ENCODE measurements at regions not wholly inside any gene's neighbourhood (a gene's known extent, or its start where the extent isn't known, plus 50 kb on each side); places are given as distances from the start of the nearest gene placed in this dataset.

GRCh38 chr1:4270651-4271337, 370.7 kb upstream of the C1orf174 start:
- DNase-seq (ENCODE audit: low read depth in 2 of 2): no peak

GRCh38 chr1:4271338-4271998, 371.4 kb upstream of the C1orf174 start:
- DNase-seq (ENCODE audit: low read depth in 2 of 2): no peak

DNA sequence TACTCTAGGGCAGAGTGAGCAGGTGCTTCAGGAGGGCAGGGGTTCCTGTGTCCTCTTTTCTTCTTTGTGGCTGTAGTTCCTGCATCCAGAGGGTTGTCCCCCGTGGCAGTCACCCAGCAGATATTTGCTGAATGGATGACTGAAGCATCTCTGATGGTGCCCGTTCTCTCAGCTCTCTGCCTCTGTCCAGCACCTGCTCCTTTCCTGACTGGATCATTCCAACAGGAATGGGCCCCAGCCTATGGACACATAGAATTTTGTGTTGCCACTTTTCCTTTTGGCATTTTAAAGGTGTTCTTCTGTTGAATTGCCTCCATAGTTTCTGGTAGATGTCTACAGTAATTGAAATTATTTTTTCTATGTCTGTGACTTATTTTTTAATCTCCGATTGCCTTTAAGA, 372.5 kb upstream of the C1orf174 start:
- no peak for DNase-seq (ENCODE audit: low read depth in 2 of 2)

GRCh38 chr1:4273243-4273642, 373.2 kb upstream of the C1orf174 start:
- no peak for DNase-seq (ENCODE audit: low read depth in 2 of 2)

- DNase-seq (ENCODE audit: low read depth in 2 of 2): no peak
Observed at GRCh38 chr1:4273747-4274146, 373.7 kb upstream of the C1orf174 start.

DNA sequence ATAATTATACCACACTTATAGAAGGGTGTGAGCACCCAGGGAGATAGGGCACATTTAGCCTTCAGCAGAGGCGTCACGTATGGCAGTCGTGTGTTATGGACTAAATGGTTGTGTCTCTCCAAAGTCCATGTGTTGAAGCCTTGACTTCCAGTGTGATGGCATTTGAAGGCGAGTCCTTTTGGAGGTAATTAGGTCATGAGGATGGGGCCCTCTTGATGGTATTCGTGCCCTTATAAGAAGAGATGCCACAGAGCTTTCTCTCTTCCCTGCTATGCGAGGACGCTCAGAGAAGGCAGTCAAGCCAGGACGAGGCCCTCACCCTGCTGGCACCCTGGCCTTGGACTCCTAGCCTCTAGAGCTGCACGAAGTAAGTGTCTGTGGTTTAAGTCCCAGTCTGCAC, 375.0 kb upstream of the C1orf174 start:
- no peak for DNase-seq (ENCODE audit: low read depth in 2 of 2)

GRCh38 chr1:4276238-4276637, 376.2 kb upstream of the C1orf174 start:
- DNase-seq (ENCODE audit: low read depth in 2 of 2): no peak

DNA sequence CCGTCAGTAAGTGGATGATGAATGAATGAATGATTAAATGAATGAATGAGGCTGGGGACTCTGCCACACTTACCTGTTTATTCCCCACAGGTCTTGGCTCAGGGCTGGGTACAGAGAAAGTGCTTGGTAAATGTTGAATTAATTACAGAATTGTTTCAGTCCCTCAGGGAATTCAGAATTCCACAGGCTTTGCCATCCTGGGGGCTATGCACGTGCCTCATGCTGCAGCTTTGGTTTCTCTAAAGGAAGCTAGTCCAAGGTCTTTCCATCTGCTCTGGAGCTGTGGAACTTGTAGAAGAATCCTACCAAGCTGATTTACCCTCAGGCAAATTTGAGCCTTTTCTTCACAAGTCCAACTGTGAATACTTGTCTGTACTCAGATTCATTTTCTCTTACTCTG, 376.8 kb upstream of the AJAP1 start:
- no peak for DNase-seq (ENCODE audit: low read depth in 2 of 2)

DNA sequence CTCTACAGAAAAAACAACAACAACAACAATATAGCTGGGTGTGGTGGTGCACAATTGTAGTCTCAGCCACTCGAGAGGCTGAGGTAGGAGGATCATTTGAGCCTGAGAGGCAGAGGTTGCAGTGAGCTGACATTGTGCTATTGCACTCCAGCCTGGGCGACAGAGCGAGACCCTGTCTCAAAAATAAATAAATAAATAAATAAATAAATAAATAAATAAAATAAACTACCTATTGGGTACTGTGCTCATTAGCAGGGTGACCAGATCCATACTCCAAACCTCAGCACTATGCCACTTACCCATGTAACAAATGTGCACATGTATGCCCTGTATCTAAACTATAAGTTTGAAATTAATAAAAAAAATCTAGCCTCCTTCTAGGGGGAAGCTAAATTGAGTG, 369.4 kb upstream of the AJAP1 start:
- no peak for DNase-seq (ENCODE audit: low read depth in 2 of 2)

DNA sequence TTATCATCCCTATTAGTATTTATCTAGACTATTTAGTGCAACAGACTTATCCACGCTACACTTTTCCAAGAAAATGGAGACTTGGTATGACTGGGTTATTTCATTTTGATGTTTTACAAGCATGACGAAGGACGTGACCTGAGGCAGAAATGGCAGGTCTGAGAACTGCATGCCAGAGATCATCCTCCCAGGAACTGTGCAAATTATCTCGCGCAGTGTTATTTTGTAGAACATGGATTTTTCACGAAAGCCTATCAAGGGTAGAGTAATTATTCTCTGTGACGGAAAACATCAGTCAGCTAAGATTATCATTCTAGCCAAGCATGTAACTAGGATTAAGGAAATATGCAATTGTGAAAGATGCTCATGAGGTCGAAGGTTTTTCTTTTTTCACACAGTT, 361.5 kb upstream of the AJAP1 start:
- no peak for DNase-seq (ENCODE audit: low read depth in 2 of 2)

DNA sequence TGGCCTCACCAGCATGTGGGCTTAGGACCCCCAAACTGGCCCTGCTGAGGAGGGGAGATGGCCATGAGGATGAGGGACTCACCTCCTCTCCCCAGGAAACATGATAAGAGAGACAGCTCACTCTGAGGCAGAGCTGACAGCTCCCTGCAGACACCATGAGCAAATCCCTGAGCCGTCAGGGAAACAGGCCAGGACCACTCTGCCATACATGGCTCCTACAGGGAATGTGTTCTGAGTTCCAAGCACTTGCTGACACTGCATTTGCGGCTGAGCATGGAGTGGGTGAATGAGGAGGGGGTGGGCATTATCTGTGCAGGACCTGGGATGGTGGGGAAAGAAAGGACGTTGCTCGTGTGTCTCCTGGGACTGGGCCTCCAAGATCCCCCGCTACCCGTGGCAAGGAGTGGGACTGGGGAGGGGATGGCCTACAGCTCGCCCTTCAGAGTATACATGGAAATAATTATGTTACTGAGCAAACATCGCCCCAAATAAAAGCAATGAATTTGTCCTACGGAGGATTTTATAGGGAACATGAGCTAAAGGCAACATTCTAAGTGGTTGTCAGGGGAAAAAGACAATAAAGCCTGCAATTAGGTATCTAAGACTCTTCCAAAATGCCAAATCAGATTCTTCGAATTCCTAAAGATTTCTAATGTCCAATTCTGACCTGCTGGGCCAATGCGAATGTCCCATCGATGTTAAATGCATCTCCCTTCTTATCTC, 355.9 kb upstream of the AJAP1 start:
- no peak for DNase-seq (ENCODE audit: low read depth in 2 of 2)

DNA sequence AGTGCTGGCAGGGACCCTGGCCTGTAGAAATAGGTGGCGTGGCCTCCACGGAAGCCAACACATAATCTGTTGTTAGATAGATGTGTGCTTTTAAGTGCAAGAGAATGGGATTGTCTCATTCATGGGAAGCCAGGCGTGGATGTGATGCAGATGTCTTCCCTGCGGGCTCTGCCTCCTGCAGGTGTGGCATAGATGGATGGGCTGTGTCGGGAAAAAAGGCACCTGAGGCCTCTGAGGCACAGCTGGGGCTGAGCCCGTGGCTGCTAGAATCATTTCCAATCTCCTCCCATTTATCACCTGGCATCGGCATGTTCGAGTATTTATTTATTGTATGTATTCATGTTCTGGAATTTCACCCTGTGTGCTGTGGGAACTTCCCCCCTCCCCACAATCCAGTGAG, 353.4 kb upstream of the AJAP1 start:
- DNase-seq (ENCODE audit: low read depth in 2 of 2): no peak

- no peak for DNase-seq (ENCODE audit: low read depth in 2 of 2)
Observed at GRCh38 chr1:4303303-4303702, 351.1 kb upstream of the AJAP1 start.

- no peak for DNase-seq (ENCODE audit: low read depth in 2 of 2)
Observed at GRCh38 chr1:4305526-4306301, 348.7 kb upstream of the AJAP1 start.

DNA sequence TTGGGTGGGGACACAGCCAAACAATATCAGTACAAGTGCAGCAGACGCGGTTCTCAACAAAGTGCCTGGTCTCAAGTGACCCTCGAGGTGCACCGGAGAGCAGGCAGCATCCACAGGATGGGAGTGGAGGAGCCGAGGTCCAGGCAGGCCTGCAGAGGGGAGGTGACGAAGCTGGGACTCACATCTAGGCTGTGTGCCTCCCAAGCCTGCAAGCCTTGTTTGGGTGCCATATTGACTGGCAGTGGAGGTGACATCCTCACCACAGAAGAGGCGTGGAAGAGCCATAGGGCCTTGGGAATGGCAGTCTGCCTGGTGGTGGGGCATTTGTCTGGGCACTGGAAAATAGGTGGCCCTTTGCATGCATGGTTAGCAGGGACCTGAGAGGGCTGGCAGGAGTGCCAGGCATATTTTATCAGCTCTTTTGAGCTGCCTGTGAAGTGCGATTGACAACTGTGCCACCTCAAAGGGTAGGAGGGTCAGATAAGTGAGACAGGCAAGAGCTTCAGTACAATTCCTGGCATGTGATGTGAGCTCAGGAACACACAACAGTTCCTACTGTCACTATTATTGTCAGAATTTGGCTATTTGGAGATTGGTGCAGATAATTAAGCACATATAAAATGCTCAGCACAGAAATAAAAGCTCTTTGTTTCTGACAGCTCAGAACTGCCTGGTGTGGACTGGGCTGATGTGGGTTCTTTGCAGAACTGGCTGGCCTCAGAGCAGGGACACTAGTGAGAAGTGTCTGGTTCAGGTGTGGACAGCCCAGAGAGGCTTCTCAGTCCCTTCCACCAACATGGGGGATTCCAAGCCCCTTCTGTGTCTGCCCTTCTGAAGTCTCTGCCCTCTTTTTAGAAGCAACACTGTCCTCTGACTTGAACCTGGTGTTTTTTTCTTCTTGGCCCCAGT, 347.6 kb upstream of the AJAP1 start:
- no peak for DNase-seq (ENCODE audit: low read depth in 2 of 2)

GRCh38 chr1:4307468-4307845, 347.0 kb upstream of the AJAP1 start:
- no peak for DNase-seq (ENCODE audit: low read depth in 2 of 2)

DNA sequence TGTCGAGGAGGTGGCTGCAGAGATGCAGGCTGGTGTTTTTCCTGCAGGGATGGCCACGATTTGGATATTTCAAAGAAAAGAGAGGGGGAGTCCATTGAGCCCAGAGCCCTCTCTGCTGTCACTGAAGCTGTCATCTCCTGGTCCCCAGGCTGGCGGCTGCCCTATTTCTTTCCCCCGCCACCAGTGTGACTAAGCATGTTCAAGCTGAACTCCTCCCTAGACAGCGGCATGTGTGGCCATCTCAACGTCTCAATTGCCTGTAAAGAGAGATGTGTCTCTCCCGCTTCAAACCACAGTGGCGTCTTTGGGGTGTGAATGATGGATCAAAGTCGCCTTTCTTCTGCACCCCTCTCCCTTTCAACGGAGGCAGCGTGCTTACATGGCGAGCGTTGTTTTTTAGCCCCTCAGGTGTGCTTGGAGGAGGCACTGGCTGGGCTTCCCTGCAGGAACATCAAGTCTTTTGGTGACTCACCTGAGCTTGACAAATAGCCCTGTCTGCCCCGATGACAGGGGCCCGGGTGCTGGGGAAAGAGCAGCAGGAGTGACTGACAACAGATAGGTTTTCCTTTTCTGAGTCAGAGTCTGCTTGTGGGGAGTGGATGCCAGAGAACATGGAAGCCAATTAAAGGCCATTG, 346.4 kb upstream of the AJAP1 start:
- no peak for DNase-seq (ENCODE audit: low read depth in 2 of 2)

DNA sequence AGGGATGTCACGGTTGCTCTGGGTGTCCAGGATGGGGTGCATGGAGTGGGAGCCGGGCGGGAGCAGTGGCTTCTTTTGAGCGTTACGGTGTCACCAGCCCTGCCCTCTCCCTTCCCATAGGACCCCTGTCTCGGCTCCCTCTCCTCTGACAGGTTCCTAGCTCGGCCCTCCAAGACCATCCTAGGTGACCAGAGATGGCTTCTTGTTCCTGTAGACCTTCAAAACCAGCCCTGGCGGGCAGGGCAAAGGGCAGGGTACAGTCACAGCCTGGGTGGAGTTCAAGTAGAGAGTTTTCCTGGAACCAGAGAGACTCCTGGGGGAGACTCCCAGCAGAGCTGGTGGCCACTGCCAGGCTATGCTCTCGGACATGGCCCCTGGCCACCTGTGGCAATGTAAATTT, 345.6 kb upstream of the AJAP1 start:
- no peak for DNase-seq (ENCODE audit: low read depth in 2 of 2)

DNA sequence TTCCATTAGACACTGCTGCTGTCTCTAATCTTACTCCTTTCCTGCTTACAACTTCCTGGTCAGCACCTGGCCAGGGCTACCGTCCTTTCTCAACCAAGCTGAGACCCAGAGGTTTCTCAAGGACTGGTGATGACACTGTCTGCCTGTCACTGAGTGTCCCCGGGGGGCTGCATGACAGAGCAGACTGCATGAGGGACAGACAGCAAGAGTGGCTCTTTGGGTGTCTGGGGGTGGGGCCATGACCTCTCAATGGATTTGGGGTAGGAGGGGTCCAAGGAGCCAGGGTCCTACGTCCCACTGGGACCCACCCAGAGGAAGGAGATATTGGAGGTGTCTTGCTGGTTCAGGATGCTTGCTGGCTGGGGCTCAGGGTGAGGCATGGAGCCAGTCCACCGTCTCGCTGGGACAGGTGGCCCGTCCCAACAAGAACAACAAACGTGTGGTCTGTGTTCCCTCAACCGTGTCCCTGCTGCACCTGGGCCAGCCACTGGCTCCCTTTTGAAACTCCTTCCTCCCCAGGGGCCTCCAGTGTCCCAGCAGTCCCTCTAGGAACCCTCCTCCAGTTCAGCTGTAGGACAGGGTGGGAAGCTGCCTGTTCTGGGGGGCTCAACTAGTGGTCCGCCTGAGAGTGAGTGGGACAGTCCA, 344.6 kb upstream of the AJAP1 start:
- no peak for DNase-seq (ENCODE audit: low read depth in 2 of 2)

GRCh38 chr1:4310396-4310923, 343.9 kb upstream of the AJAP1 start:
- DNase-seq (ENCODE audit: low read depth in 2 of 2): no peak
